ENCODE measurements at regions not wholly inside any gene's neighbourhood (a gene's known extent, or its start where the extent isn't known, plus 50 kb on each side); places are given as distances from the start of the nearest gene placed in this dataset.

- TF ChIP-seq TAF1 (IDR thresholded peaks at IDR 0.05; ENCODE audit: borderline replicate concordance, low read depth, low read length) (no peak), POLR2A (IDR thresholded peaks at IDR 0.05; ENCODE audit: low read depth, low read length) (no peak), POLR2AphosphoS5 (IDR thresholded peaks at IDR 0.05; ENCODE audit: low read depth, low read length) (no peak)
These were observed 55.2 kb upstream of the MPEG1 start for GRCh38 chr11:59267736-59268475.

All from GM12892 (cell line).